Stimulated activated CD8-positive, alpha-beta memory T cell treated with anti-CD3 and anti-CD28 coated beads, Interleukin-12 subunit alpha, Interleukin-12 subunit beta, amount 100 ng/mL, for 24 hours (primary cell): ENCODE measurements at regions not wholly inside any gene's neighbourhood (a gene's known extent, or its start where the extent isn't known, plus 50 kb on each side); places are given as distances from the start of the nearest gene placed in this dataset.
"Not testable (repeated sequence)": the region's sequence is repeated elsewhere in the genome, so short reads cannot be mapped to it uniquely, and the experiment has no call there.

Experiments used
- DNase-seq: peaks from one replicate; pipeline ENCODE4 v3.0.0-alpha.2; 2020; ENCODE audit errors: extremely low read depth

GRCh38 chr13:76829572-76830327 is 56.5 kb downstream of the KCTD12 start:
- DNase-seq: no peak

- no peak for DNase-seq
Observed at GRCh38 chr13:76828316-76828741, 57.9 kb downstream of the KCTD12 start.

DNA sequence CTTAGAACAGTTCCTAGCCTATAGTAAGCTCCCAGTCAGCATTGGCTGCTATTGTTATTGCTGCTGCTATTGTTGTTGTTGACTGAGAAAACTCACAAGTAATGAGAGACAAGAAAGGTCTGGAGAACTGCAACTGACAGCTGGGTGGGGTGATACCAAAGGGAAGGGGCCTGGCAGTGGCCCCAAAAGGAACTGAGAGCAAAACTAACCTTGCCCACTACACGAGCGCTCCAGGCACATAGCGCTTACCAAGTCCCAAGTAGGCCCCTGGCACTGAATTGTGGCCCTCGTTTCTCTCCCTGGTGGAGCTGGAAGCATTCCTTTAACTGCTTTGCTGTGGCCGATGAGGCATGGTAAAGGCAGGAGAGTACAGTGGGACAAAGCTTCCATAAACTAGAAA is 59.7 kb downstream of the KCTD12 start:
- no peak for DNase-seq

DNA sequence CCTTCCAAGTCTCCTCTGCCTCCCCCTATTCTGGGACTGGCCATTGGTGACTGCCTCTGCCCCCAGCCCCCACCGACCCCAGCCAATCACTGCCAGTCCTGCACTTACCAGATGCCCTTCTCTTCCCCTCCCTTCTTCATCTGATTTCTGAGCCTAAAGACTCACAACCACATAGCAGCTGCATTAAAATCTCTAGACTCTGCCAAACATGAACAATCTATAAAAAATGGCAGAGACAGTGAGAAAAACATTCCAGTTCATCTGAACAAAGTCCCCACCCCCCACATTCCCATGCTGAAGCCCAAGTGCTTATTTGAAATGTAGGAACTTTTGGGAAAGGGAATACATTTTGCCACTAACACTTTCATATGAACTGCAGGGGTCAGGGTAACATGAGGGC is 60.8 kb downstream of the KCTD12 start:
- no peak for DNase-seq

GRCh38 chr13:76823969-76824368 is 62.2 kb downstream of the KCTD12 start:
- DNase-seq: no peak

- no peak for DNase-seq
Observed at GRCh38 chr13:76822698-76823267, 63.4 kb downstream of the KCTD12 start.

- not testable (repeated sequence) for DNase-seq
Observed at GRCh38 chr13:76821222-76821621, 65.0 kb downstream of the KCTD12 start.

DNA sequence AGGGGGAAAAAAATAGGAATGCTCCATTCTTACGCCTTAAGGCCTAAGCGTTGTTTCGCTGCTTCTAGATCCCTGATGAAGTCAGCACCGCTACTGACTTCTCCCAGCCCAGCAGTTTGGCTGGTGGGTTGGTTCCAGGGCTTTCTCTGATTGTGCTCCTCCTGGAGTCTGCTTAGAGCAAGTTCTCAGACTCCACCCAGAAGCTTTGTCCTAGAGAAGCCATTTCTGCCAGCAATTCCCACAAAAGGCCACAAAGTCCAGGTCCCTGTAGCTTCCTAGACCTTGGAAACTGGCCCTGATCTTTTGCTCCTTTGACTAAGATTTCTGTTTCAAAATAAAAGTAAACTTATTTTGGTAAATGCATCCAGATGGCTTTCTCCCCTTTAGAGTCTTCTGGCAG is 65.4 kb downstream of the KCTD12 start:
- no peak for DNase-seq

DNA sequence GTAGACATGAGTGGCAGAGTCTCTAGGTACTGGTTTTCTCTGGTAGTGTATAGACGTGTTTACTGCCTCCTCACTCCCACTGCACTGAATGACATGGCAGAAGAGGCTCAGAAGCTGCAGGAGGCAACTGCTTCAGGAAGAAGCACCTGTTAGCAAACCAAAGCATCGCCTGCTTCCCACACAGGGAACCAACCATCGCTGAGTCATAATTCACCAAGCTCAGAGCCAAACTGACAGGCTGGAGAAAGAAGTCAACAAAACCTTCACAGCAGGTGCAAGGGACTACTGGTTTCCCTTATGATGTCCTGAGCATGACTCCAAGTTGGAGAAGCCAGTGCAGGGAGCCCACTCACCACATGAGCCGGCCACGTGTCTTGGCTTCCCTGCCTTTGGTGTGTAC is 69.8 kb downstream of the KCTD12 start:
- no peak for DNase-seq

GRCh38 chr13:76815344-76815743 is 70.9 kb downstream of the KCTD12 start:
- DNase-seq: no peak

DNA sequence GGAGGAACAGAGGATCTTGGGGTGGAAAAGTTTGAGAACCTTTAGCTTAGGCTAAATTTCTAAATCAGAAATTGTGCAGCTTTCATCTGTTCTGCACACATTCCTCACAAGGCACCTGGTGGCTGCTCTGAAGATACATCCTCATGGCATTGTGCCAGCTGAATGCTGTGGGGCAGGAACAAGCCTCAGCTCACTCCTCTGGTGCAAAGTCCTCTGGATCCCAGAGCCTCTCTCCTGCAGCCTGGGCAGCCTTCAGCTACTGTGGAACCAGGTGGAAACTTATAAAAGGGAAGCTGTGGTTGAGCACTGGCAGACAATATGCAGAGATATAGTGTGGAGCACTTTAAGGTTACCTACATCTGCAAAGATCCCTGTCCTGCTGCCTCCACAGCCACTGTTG is 72.3 kb downstream of the KCTD12 start:
- no peak for DNase-seq

GRCh38 chr13:76813000-76813691 is 73.1 kb downstream of the KCTD12 start:
- no peak for DNase-seq

GRCh38 chr13:76812206-76812897 is 73.9 kb downstream of the KCTD12 start:
- no peak for DNase-seq

DNA sequence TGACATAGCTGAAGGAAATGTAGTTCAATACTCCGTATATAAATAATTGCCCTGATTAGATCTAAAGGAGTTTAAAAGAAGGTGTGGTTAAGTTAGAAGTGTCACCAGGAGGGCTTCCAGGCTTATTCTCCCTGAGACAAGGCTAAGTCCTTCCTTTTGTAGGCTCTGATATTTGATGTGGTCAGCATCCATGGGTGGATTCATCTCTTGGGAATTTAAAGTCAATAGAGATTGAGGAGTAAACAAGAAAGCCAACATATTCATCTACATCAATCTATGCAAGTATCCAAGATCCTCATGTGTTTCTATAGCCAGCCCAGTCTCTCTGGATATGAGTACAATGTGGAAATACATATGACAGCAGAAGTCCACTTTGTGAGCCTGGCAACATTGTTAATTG is 76.8 kb downstream of the KCTD12 start:
- DNase-seq: no peak

DNA sequence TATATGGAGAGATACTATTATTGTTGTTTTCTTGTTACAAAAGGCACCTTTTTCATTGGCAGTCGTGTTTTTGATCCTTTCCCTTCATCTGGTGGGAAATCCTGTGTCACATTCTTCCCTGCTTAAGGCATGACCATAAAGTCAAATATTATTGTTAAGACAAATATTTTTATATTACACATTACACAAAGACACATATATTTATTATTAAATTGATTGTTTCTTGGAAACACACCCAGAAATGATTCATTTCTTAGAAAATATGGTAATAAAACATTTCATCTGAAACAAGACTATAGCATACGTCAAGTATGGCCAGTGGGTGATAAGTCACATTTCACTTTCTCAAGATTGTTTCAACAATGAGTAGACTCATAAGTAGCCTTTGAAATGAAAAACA is 77.3 kb downstream of the KCTD12 start:
- DNase-seq: no peak

DNA sequence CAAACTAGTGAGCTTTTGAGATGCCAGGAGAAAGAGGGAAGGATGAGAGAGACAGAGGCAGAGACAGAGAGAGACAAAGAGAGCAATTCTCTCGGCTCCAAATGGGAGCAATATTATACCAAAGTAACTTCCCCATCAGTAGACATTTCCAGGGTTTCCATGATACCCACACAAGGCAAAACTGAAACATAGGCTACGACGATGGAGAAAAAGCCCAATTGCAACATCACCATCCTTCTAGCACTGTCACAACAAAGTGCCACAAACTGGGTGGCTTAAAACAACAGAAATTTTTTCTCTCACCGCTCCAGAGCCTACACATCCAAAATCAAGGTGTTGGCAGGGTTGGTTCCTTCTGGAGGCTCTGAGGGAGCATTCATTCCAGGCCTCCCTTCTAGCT is 81.4 kb downstream of the KCTD12 start:
- no peak for DNase-seq

DNA sequence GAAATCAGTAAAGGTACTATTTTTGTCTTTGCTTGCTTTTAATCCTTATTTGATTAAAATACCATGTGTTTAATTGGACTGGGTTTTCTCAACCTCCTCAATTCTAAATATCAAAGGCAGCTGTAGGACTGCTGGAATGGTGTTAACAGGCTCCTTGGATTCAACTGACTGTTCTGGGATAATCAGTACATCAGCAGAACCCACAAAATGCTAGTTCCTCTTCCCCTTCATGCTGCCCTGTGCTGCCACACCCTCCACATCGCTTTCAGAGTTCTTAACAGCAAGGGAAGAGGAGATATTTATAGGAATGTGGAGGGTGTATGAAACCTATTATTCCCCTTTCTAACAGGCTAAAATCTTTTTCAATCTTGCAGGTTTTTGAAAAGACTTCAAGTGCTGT is 82.4 kb downstream of the KCTD12 start:
- DNase-seq: no peak

- DNase-seq: no peak
Observed at GRCh38 chr13:76800943-76801342, 85.3 kb downstream of the KCTD12 start.

- DNase-seq: no peak
Observed at GRCh38 chr13:76799696-76800095, 86.5 kb downstream of the KCTD12 start.

- no peak for DNase-seq
Observed at GRCh38 chr13:76798037-76798436, 88.2 kb downstream of the KCTD12 start.

- DNase-seq: no peak
Observed at GRCh38 chr13:76797361-76797760, 88.8 kb downstream of the KCTD12 start.

DNA sequence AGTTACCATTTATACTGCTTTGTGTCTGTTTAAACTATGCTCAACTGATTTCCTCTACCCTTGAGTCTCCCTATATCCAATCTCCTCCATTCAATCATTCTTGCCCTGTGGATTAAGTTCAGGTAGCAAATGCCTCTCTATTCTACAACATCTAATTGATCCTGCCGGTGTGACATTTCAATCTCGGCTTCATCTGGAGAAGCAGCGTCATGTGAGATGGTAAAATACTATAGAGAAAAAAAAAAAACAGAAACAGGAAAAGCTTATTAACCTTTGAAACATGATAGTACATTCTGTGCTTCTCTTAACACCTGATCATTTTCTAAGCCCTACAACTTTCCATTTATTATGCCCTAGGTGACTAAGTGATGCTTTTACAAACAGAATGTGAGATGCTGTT is 89.4 kb downstream of the KCTD12 start:
- no peak for DNase-seq
